ENCODE measurements at regions not wholly inside any gene's neighbourhood (a gene's known extent, or its start where the extent isn't known, plus 50 kb on each side); places are given as distances from the start of the nearest gene placed in this dataset.

- TF ChIP-seq CTCF (IDR thresholded peaks at IDR 0.05): no peak
- TF ChIP-seq POLR2AphosphoS5 (IDR thresholded peaks at IDR 0.05; ENCODE audit: low read depth, low read length): no peak
- TF ChIP-seq SIN3A (IDR thresholded peaks at IDR 0.05; ENCODE audit: borderline replicate concordance, insufficient read depth, low read depth, low read length): no peak
- TF ChIP-seq REST (IDR thresholded peaks at IDR 0.05; ENCODE audit: insufficient read depth in 1 of 2, low read depth in 2 of 2, low read length in 1 of 2): no peak
- no peak for TF ChIP-seq TCF7L2 (IDR thresholded peaks at IDR 0.05; ENCODE audit: low read depth, low read length)
Measured at GRCh38 chr14:22506378-22506710, 82.7 kb downstream of the DAD1 start.
